ENCODE measurements at regions not wholly inside any gene's neighbourhood (a gene's known extent, or its start where the extent isn't known, plus 50 kb on each side); places are given as distances from the start of the nearest gene placed in this dataset.

DNA sequence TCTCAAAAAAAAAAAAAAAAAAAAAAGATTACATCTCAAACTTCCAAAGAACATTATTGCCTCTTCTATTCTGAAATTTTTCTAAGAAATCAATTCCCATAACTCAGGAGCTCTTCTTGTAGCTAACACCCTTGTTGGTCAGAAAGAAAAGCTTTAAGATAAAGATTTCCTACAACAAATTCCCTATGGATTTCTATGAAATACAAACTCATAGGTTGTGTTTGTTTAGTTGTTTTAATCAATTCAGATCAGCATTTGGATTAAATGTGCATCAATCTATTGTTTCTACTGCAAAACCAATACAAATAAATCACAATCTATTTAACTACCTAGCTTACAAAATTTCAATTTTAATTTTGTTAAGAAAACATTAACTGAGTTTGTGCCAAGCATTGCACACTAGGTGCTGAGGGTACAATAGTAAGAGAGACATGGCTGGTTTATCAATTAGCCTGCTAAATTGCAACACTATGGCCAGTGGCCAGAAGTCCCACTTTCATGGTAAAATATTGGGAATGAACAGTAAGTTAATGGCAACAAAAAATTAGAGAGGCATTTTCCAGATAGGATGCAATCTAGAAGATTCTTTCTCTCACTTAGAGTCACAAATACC lies 80.2 kb upstream of the MYCN start:
- intact Hi-C loops (cut with micrococcal nuclease), result no loop called here

DNA sequence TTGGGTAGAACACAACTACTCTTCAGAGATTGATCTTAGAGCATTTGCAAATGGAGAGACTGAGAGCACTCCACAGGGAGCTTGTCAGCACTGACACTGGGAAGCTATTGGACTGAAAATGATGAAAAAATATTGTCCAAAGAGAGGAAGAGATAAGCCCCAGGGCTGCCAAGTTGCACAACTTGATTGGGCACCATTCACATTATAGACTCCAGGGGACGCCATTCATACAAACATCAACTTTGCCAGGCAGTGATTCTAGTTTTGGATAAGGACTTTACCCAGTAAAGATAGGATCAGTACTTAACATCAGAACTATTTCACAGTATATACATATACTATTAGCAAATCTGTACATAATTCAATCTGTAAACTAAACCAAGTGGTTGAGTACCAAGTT lies 79.6 kb upstream of the MYCN start:
- intact Hi-C loops (cut with micrococcal nuclease), result no loop called here

DNA sequence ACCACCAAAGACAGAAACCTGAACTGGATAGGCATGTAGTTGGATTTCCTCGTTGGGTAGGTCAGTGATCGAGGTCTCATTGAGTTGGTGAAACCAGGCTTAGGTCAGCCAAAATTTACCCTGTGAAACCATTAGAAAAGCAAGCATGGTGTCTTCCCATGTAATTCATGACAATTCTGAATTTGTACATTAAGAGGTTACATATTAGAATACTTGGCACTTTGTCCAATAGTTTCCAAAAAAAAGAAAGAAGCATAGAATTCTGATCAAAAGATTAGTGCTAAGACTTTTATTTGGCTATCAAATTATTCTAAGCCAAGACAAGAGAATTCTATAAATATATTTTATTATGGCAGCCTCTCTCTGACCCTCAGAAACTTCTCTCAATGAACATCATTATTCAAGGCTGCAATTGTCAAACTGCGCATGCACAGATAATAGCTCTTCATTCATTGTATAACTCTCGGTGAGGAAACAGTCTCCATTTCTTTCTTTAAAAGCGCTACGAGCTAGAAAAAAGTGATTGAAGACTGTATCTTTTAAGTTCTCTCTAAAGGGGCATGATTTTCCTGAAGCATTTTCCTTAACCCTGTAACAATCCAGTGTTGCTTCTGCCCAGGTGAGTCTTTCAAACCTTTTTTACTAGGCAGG lies 79.1 kb upstream of the MYCN start:
- intact Hi-C loops (cut with micrococcal nuclease), result no loop called here

DNA sequence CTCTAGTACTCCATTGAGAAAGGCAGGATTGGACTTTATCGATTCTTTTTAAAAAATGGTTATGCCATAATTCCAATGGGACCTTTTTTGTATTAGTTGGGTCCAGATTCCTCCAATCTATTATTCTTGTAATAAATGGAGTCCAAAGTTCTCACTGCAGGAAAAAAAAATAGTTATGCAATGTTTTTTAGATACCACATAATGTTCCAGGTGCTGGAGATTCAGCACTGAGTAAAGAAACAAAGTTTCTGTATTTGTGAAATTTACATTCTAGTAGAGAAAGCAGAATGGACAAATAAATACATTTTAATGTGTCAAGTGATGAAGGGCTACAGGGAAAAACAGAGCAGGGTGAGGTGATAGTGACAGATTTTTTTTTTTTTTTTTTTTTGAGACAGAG lies 78.5 kb upstream of the MYCN start:
- intact Hi-C loops (cut with micrococcal nuclease), result no loop called here

DNA sequence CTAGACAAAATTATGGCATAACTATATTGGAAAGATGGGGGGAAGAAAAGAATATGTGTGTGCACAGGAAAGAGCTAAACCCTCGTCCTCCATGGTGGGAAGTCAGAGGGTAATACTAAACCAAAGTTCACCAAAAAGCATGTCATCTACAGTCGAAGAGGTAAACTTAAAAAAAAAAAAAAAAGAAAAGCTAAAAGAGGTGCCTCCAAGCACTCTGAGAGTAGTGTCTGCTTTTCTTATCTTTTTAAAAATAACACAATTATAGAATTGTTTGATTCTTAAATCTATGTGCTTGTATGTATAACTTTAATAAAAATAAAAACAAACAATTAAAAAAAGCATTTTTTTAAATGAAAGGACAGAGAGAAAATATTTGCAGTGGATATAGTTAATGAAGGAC lies 77.3 kb upstream of the MYCN start:
- intact Hi-C loops (cut with micrococcal nuclease), result no loop called here

DNA sequence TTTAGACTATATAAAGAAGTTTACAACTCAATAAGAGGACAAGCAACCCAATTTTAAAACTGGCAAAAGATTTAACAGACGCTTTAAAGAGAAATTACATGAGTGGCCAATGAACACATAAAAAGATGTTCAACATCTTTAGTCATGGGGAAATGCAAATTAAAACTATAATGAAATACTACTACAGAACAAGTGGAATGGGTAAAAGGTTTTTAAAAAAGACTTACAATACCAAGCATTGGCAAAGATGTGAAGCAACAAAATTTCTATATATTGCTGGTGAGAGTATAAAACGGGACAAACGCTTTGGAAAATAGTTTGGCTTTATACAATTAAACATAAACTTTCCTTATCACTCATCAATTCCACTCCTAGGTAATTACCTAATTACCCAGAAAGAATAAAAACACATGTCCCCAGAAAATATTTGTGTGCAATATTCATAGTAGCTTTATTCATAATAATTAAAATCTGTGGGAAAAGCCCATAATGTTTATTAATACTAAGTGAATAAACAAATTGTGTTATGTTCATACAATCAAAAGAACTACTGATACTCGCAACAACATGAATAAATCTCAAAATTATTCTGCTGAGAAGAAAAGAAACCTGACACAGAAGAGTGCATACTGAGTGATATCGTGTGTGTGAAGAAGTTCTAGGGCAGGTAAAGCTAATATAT lies 76.7 kb upstream of the MYCN start:
- intact Hi-C loops (cut with micrococcal nuclease), result no loop called here

DNA sequence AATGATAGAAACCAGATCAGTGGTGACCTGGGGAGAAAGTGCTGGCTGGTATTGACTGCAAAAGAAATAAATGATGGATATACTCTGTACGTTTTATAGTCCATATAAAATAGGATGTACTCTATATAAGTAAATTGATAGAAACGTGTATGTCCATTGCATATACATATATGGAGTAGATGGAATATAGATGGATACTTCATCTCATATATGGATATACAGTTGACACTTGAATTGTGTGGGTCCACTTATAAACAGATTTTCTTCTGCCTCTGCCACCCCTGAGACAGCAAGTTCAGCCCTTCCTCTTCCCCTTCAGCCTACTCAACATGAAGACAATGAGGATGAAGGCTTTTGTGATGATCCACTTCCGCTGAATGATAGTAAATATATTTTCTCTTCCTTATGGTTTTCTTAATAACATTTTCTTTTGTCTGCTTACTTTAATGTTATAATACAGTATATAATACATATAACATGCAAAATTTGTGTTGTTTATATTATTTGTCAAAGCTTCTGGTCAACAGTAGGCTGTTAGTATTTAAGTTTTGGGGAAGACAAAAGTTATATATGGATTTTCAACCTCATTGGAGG lies 76.1 kb upstream of the MYCN start:
- intact Hi-C loops (cut with micrococcal nuclease), result no loop called here

DNA sequence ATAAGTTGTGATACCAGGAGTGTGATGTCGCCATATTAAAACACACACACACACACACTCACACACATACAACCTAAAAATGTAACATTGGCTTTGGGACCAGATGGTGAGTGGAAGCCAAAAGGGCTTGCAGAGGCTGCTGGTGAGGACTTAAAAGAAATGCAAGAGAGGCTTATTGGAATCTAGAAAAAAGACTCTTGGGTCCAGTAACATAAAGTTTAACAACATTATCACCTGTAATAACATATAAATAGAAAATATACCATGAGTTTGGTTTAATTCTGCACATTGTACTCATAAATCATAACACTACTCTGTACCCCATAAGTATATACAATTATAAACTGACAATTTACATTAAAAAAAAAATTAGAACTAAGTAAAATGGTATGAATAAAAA lies 74.4 kb upstream of the MYCN start:
- intact Hi-C loops (cut with micrococcal nuclease), result no loop called here

DNA sequence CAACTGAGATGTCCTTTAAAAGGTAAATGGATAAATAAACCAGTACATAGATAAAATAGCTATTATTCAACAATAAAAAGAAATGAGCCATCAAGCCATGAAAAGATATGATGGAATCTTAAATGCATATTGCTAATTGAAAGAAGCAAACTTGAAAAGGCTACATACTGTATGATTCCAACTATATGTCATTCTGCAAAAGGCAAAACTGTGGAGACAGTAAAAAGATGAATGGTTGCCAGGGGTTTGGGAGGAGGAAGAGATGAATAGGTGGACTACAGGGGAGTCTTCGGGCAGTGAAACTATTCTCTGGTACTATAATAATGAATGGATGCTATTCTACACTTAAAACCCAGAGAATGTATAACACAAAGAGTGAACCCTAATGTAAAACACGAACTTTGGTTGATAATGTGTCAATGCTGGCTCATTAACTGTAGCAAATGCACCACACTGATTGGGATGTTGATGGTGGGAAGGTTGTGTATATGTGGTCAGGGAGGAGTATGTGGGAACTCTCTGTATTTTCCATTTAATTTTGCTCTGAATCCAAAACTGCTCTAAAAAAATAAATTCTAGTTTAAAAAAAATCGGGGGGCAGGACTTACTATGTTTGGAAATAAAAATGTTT lies 73.7 kb upstream of the MYCN start:
- intact Hi-C loops (cut with micrococcal nuclease), result no loop called here

DNA sequence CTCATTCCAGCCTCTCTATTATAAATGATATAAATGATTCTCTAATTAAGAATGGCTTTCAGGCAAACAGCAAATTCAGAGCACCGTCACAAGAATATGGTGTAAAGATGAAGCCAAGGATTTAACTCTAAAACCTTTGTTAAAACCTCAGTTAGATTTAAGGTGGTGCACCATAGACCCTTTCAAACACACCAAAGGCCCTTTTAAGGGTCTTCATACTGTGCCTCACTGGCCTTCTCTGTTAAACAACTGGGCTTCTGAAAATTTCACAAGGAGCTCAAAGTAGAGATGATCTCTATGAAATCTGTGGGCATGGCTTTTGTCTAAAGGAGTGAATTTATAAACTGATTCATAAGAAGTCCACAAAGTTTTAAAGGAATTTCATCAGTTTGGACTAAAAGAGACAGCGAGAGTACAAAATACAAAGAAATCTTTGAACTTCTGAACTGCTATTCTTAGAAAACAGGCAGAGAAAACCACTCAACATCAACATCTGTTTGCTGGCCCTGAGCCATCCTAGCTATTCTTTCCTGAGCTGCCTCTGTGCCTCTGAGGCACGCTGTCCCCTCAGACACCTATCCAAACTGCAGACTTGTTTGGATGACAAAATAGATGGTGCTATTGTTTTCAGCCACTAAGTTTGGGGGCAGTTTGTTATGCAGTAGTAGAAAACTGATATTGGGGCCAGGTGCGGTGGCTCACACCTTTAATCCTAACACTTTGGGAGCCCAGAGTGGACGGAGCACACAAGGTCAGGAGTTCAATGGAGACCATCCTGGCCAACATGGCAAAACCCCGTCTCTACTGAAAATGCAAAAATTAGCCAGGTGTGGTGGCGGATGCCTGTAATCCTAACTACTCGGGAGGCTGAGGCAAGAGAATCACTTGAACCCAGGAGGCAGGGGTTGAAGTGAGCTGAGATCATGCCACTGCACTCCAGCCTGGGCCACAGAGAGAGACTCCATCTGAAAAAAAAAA lies 72.9 kb upstream of the MYCN start:
- intact Hi-C loops (cut with micrococcal nuclease), result no loop called here

DNA sequence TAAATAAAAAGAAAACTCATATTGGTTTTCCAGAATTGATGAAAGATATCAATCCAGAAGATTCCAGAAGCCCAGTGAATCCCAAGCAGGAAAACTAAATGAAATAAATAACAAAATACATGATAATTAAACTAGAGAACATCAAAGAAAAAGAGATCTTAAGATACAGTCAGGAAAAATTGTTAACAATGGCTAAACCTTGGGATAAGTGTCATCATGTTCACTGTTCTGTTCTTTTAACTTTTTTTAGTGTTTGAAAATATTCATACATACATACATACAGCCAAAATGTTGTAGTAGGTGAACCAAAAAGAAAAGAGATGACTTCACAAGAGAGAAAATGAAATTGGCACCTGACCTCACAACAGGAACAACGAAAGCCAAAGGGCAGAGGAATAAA lies 72.2 kb upstream of the MYCN start:
- intact Hi-C loops (cut with micrococcal nuclease), result no loop called here

DNA sequence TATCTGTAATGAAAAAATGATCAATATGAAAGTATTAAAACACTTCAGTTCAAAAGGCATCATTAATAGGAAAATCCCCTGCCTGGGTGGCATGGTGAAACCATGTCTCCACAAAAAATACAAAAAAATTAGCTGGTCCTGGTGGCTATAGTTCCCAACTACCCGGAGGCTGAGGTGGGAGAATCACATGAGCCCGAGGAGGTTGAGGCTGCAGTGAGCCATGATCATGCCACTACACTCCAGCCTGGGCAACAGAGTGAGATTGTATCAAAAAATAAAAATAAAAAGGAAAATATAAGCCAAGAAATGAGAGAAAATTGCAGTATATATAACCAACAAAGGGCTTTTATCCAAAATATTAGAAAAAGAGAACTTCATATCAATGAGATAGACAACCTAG lies 71.6 kb upstream of the MYCN start:
- intact Hi-C loops (cut with micrococcal nuclease), result no loop called here

DNA sequence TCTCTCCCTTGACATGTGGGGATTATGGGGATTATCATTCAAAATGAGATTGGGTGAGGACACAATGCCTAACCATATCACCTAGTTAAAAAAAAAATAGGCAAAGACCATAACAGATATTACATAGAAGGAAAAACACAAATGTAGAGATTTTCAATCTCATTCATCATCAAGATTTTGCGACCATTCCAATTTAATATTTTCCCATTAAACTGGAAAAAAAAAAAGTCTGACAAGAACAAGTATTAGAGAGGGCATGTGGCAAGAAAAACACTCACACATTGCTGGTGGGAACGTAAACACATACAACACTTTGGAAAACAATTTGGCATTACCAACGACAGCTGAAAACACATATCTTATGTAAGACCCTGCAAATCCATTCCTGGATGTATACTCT lies 71.0 kb upstream of the MYCN start:
- intact Hi-C loops (cut with micrococcal nuclease), result no loop called here

DNA sequence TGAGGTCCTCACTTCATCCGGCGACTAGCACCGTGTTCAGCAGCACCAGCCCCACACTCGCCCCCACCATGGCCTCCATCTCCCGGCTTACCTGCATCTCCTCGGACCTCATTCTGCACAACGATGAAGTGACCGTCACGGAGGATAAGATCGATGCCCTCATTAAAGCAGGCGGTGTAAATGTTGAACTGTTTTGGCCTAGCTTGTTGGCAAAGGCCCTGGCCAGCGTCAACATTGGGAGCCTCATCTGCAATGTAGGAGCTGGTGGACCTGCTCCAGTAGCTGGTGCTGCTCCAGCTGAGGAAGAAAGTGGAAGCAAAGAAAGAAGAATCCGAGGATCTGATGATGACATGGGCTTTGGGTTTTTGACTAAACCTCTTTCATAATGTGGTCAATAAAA lies 70.5 kb upstream of the MYCN start:
- intact Hi-C loops (cut with micrococcal nuclease), result no loop called here

DNA sequence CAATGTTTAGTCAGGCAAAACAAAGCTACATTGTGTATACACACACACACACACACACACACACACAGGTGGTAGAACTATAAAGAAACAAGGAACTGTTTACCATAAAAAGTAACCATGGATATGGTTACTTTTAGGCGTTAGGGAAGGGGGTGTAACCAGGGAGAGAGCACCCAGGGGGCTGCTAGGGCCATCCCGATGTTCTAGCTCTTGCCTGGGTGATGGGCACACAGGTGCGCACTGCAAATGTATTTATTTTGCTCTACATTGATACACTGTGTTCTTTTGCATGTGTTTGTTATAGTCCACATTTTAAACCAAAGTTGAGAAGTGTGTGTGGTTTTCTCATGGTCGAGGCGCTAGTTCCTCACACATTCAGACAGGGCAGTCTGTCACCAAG lies 69.8 kb upstream of the MYCN start:
- intact Hi-C loops (cut with micrococcal nuclease), result no loop called here

DNA sequence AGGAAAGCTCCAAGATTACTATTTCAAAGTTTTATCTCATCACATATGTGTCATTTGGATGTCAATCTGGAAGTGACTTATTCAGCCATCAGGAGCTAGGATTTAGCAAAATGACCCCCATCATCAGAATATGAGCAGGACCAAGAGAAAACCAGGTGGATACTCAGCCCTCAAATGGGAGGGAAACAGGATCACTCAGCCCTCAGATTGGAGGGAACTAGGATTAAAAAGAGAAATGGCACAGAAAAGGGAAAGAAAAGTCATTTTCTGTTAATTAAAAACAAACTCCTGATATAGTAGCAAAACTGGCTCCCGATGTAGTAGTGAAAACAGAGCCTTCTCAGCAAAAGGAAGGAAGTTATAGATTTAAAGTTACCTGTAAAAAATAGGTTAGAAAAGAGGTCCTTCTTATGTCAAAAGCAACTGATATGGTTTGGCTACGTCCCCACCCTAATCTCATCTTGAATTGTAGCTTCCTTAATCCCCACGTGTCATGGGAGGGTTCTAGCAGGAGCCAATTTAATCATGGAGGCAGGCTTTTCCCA lies 69.0 kb upstream of the MYCN start:
- intact Hi-C loops (cut with micrococcal nuclease), result no loop called here

DNA sequence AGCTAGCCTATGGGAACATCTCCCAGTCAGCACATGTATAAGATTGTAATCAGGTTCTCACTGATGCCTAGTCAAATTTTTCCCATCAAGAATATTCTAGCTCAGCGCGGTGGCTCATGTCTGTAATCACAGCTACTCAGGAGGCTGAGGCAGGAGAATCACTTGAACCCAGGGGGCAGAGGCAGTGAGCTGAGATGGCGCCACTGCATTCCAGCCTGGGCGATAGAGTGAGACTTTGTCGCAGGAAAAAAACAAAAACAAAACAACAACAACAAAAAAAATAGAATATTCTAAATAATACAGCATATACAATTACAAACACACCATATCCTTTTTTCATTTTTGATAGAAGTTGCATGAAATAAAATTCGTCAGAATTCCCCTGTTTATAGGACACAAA lies 67.5 kb upstream of the MYCN start:
- intact Hi-C loops (cut with micrococcal nuclease), result no loop called here

DNA sequence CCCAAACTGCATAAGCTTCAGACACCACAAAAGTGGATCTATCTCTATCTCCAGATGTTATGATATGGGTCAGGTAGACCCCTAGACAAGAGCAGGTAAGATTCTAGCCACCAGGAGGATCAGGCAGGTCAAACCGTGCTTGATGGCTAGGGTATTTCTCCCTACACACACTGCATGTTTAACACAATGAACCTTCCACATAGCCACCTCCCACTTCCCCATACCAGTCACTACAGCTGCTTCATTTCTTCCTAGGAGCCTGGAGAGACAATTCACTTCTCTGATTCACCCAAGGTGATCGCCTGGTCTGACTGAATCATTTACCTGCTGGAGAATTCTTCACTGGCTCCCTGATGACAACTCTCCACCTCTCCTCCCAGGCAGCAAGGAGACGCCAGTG lies 66.0 kb upstream of the MYCN start:
- intact Hi-C loops (cut with micrococcal nuclease), result no loop called here

DNA sequence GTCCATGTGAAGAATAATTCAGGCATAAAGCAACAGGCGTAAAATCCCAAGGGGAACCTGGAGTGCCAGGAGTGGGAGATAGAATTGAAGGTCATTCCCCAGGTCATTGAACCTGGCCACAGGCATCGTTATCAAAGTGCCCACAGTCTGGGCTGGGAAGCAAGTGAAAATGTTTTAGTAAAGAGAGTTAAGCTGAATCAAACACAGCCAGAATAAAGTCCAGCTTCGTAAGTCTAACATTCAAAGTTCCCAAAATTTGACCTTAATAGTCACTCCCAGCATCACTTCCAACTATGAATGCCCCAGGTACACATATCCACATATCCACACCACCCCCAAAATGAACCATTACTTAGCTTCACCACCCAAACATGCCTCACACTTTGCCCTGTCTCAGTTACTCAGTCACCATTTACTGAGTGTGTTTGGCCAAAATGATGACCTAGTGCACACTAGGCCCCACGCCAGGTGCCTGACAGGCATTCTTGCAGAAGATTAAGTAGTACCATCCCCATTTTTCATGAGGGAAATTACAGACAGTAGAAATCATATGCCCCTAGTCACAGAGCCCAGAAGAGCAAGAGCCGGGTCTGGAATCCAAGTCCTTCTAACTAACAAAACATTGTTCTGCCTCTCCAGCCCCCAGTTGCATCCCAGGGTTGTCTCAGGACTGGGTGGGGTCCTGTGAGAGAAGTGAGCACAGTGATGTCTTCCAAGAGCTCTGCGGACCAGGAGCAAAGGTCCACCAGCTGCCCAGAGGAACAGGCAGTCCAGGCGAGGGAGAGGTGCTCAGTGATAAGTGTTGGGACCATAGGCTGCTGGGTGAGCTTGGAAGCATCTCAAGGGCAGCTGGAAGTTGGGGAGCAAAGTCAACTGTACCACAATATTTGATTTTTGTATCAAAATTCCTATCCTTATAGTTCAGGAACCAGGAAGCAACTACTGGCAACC lies 65.2 kb upstream of the MYCN start:
- intact Hi-C loops (cut with micrococcal nuclease), result no loop called here
